ENCODE measurements at regions not wholly inside any gene's neighbourhood (a gene's known extent, or its start where the extent isn't known, plus 50 kb on each side); places are given as distances from the start of the nearest gene placed in this dataset.

DNA sequence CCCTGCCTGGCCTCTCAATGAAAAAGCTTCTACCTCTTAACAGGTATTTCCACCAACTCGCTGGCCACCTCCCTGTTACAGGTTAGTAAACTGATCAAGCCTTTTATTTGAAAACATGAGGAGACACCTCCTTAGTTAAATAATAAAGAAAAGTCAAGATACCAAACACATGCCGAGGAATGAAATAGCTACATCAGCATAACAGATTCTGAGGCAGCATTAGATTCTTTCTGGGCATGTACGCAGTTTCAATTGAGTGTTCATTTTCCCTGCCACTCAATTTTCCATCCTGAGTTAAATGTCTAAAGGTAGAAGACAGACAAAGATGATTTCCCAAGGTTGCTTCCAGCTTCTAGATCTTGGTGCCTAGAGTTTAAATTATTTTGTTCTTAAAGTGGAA is 250.5 kb upstream of the LRTM1 start:
- no peaks in the 10 kb centered on the region for H3K4me1 ChIP-seq
- DNase-seq (no peak), ATAC-seq (no peak)
- no peaks in the 10 kb centered on the region for H3K36me3 ChIP-seq
- no peak overlapping the region for H3K27ac ChIP-seq
- no peak overlapping the region for H3K4me3 ChIP-seq
- no peaks in the 10 kb centered on the region for H3K9me3 ChIP-seq
- peaks cover 5% of the 10 kb centered on the region for H3K27me3 ChIP-seq (ENCODE audit: low read depth)
- TF ChIP-seq, protein P1, sequence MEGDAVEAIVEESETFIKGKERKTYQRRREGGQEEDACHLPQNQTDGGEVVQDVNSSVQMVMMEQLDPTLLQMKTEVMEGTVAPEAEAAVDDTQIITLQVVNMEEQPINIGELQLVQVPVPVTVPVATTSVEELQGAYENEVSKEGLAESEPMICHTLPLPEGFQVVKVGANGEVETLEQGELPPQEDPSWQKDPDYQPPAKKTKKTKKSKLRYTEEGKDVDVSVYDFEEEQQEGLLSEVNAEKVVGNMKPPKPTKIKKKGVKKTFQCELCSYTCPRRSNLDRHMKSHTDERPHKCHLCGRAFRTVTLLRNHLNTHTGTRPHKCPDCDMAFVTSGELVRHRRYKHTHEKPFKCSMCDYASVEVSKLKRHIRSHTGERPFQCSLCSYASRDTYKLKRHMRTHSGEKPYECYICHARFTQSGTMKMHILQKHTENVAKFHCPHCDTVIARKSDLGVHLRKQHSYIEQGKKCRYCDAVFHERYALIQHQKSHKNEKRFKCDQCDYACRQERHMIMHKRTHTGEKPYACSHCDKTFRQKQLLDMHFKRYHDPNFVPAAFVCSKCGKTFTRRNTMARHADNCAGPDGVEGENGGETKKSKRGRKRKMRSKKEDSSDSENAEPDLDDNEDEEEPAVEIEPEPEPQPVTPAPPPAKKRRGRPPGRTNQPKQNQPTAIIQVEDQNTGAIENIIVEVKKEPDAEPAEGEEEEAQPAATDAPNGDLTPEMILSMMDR (IDR thresholded peaks at IDR 0.05), result no peak
- intact Hi-C loops (cut with DNase I), result loop anchor here (2.0 kb wide), 1 partner anchor 66 kb away; no protein-coding TSS in a partner anchor

DNA sequence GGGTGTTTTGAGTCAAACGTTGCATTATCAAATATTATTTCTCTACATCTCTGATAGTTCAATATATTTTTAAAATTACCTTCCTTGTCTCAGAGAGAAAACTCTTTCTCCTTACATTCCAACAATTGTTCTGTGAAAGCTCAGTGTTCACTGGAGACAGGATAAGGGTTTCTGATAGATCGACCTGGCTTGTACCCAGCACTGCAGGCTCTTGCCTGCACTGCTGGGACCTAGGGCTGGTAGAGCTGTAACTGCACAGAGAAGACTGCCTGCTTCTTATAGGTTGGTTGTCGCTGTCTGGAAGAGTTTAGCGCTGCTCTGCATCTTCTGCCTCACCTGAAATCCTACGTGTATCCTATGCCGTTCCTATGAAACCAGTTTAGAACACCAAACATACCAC is 249.9 kb upstream of the LRTM1 start:
- Histone ChIP-seq H3K36me3 (no peaks in the 10 kb centered on the region), H3K9me3 (no peaks in the 10 kb centered on the region), H3K27ac (no peak overlapping the region), H3K4me1 (no peaks in the 10 kb centered on the region), H3K4me3 (no peak overlapping the region), H3K27me3 (ENCODE audit: low read depth) (peaks cover 5% of the 10 kb centered on the region)
- ATAC-seq (no peak), DNase-seq (no peak)
- TF ChIP-seq, protein P1 (IDR thresholded peaks at IDR 0.05), result no peak
- intact Hi-C loops (cut with DNase I), result loop anchor here (2.0 kb wide), 1 partner anchor 67 kb away; no protein-coding TSS in a partner anchor

DNA sequence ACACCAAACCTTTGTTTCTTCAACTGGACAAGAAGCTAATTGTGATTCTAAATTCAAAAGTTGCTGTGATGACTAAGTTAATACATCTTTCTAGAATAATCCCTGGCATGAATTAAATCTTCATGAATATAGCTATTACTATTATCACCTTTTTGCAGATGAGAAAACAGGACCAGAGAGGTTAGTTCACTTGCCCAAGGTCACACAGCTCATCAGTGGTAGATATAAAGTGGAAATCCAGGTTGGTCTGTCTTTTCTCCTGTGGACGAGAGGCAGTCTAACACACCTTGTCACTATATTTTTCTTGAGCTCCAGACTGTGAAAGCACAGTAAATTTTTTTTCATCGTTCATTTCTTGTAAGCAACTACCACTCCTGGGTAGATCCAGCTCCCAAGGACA is 247.6 kb upstream of the LRTM1 start:
- ATAC-seq (no peak), DNase-seq (no peak)
- TF ChIP-seq, protein P1 (IDR thresholded peaks at IDR 0.05), result no peak
- Histone ChIP-seq H3K4me1 (no peaks in the 10 kb centered on the region), H3K36me3 (no peaks in the 10 kb centered on the region), H3K27me3 (ENCODE audit: low read depth) (peaks cover 5% of the 10 kb centered on the region), H3K4me3 (no peak overlapping the region), H3K9me3 (no peaks in the 10 kb centered on the region), H3K27ac (no peak overlapping the region)
- intact Hi-C loops (cut with DNase I), result no loop called here

DNA sequence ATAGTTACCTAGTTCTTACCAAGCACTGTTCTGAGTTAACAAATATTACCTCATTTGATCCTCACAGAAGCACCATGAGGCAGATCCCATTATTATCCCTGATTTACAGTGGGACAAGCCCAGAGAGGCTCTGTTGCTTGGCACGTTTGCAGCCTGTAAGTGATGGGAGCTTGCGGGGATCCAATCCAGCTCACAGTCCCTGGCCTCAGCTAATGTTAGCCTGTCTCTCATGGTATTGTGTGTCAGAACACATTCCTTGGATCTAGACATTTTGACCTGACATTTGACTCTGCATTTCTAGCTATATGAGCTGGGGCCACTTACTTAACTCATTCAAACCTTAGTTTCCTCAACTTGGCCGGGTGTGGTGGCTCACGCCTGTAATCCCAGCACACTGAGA is 246.9 kb upstream of the LRTM1 start:
- TF ChIP-seq, protein P1 (IDR thresholded peaks at IDR 0.05), result no peak
- H3K27me3 ChIP-seq (ENCODE audit: low read depth), result peaks cover 5% of the 10 kb centered on the region
- H3K36me3 ChIP-seq, result no peaks in the 10 kb centered on the region
- intact Hi-C loops (cut with DNase I), result no loop called here
- DNase-seq (no peak), ATAC-seq (no peak)
- no peaks in the 10 kb centered on the region for H3K9me3 ChIP-seq
- no peak overlapping the region for H3K4me3 ChIP-seq
- no peaks in the 10 kb centered on the region for H3K4me1 ChIP-seq
- H3K27ac ChIP-seq, result no peak overlapping the region

DNA sequence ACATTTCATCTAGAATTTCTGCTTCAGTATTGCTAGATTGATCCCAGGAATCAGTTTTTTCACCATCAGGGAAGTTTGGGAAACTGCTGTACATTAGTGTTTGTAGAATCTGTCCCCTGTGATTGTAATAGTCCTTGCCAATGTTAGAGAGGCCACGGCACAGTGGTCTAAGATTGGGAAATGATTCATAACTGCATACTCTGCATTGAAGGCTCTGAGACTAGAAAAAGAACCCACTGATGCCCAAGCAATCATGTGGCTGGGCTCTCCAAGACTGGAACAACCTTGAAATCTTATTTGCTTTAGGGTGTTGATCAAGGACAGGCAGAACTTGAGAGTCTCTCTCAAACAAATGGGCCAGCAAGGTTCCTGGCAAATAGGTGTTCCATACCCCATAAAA is 245.6 kb upstream of the LRTM1 start:
- TF ChIP-seq, protein P1 (IDR thresholded peaks at IDR 0.05), result no peak
- no peaks in the 10 kb centered on the region for H3K36me3 ChIP-seq
- no peak for DNase-seq
- ATAC-seq, result no peak
- no peak overlapping the region for H3K27ac ChIP-seq
- intact Hi-C loops (cut with DNase I), result no loop called here
- H3K4me3 ChIP-seq, result no peak overlapping the region
- H3K9me3 ChIP-seq, result no peaks in the 10 kb centered on the region
- no peaks in the 10 kb centered on the region for H3K27me3 ChIP-seq (ENCODE audit: low read depth)
- no peaks in the 10 kb centered on the region for H3K4me1 ChIP-seq

DNA sequence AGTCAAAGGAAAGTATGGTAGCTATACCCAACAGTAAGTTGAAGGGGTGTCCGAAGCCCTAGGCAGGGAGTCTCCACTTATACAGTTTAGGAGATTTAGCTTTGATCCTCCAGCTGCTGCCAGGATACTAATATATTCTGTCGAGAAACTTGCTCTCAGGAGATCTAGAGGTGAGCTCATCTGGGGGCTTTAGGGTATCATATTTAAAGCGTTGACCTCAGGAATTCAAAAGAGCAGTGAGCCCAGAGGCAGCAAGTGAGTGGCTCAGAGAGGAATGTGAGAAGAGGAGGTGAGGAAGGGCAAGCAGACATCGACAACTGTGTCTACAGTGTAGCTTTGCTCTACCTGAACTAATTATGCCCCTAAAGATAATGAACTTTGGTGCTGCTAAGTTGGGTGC is 245.1 kb upstream of the LRTM1 start:
- ATAC-seq, result no peak
- TF ChIP-seq, protein P1 (IDR thresholded peaks at IDR 0.05), result no peak
- no peaks in the 10 kb centered on the region for H3K27me3 ChIP-seq (ENCODE audit: low read depth)
- H3K27ac ChIP-seq, result no peak overlapping the region
- H3K4me1 ChIP-seq, result no peaks in the 10 kb centered on the region
- intact Hi-C loops (cut with DNase I), result no loop called here
- DNase-seq, result no peak
- H3K9me3 ChIP-seq, result no peaks in the 10 kb centered on the region
- no peaks in the 10 kb centered on the region for H3K36me3 ChIP-seq
- no peak overlapping the region for H3K4me3 ChIP-seq
